ENCODE measurements at regions not wholly inside any gene's neighbourhood (a gene's known extent, or its start where the extent isn't known, plus 50 kb on each side); places are given as distances from the start of the nearest gene placed in this dataset.
"Not testable (repeated sequence)": the region's sequence is repeated elsewhere in the genome, so short reads cannot be mapped to it uniquely, and the experiment has no call there.

DNA sequence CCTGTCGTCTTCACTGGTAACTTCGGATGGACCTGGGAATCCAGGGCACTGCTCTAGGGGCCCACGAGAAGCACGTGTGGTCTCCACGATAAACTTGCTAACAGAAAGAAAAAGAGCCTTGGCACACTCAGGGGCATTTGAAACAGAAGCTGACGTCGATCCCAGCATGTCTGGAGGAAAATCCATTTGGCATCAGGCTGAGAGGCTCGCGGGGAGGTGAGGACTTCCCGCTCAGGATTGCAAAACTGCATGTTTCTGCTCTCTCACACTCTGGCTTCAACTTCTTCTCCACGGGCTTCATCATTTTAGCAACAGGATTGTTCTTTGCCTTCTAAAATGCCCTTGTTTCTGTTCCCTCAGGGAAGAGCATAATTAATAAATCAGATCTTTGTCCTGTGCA is 181.7 kb upstream of the COPS8 start:
- no peak for DNase-seq

DNA sequence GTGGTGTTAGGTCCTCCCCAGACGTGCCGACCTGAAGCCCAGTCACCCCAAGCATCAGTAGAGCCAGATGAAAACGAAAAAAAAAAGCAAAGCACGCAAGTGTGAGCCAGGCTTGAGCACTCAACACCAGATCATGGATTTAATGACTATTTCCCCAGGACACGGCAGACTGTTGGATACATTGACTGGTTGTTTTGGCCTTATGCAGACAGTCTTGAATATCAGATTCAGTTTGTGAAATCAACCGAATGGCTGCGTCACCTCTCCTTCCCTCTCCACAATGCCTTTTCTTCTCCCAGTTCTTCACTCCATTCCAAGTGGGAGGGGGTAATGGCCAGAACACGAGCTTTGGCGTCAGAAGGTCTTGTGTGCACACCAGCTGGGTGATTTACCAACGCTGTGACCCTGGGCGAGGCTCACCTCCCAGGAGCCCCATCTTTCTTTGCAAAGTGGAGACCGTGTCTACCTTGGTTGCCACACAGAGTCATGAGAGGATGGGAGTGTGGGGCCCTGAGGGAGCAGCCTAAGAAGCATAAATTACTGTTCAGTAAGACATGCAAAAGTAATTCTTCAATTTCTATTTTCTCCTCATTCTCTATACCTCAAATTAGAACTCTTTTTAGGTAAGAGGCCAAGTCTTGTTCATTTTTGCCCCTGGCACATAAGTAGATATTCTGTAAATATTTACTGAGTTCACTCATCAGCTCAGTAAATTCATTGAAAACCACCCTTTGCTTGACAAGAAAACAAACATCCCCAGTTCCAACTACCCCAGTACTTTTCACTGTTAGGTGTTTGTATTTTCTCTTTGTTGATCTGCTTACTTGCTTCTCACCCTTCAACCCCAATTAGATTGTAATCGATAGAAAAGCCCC is 181.1 kb upstream of the COPS8 start:
- DNase-seq, result no peak

DNA sequence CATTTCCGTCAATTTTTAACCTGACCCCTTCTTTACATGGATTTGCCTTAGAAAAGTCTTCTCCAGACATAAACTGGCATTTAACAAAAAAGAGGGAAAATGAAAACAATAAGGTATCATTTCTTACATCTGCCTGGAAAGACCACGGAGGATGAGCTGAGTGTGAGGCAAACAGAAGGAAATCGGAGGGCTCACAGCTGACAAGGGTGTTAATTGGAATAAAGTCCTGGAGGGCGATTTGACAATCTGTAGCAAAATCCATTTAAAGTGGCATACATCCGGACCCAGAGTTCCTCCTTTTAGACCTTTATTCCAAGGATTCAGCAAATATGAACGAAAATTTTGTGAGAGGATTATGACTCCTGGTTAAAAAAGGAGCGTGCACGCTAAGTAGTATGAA is 179.7 kb upstream of the COPS8 start:
- no peak for DNase-seq

DNA sequence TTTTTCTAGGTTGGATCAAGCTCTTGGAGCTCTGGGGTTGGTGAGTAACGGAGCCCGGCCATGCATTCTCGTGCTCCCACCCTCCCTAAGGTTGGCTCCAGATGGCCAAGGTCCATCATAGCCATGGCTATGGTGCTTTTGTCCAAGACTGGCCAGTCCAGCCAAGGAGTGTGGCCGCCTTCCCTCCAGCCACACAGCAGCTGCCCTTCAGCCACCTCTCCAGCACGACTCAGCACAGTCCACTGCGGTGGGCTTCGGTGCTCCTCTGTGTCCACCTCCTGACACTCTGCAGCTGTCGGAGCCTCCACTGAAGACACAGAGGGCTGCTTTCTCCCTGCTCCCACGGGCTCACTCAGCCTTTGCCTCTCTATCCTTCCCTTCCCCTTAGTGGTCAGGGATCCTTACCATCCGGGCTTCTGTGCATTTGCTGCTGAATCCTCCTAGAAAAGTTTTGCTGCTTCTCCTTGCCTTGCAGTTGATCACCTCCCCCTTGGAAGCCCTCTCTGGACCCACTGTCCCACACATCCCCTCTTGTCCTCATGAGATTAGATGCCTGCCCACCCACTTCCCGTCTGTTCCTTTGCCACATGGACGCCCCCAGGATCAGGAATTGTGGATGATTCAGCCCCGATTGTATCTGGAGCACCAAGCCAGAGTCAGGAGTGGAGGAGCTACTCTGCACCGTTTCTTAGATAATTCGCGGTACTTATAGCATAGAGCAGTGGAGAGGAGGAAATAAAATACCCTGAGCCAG is 177.1 kb upstream of the COPS8 start:
- no peak for DNase-seq

DNA sequence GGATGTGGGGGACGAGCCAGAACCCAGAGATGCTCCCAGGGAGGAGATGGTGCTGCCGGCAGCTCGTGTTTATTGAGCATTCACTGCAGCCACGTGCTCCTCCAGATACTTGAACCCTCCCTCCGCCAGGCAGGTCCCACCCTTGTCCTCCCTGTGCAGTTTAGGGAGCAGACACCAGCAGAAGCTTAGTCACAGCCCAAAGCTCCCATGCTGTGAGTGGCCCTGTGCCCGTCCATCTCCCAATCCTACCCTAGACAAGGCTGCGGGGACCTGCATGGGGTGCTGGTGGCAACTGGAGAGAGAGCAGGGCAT is 176.5 kb upstream of the COPS8 start:
- DNase-seq, result no peak

DNA sequence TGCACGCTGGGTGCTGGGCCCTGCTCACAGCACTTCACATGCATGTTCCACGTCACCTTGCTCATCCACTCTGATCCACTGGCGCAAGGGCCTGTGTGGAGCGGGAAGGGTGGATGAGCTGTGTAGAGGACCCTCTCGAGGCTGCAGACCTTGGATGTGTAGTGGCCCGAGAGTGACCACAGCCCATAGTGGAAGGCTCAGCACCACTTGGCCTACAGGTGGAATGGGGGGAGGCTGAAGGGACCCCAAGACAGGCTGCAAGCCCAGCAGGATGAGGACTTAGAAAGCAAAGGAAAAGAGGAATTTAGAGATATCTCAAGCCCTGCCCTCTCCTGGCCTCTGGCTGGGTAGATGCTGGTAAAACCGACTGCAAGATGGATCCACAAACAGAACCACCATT is 175.9 kb upstream of the COPS8 start:
- no peak for DNase-seq

DNA sequence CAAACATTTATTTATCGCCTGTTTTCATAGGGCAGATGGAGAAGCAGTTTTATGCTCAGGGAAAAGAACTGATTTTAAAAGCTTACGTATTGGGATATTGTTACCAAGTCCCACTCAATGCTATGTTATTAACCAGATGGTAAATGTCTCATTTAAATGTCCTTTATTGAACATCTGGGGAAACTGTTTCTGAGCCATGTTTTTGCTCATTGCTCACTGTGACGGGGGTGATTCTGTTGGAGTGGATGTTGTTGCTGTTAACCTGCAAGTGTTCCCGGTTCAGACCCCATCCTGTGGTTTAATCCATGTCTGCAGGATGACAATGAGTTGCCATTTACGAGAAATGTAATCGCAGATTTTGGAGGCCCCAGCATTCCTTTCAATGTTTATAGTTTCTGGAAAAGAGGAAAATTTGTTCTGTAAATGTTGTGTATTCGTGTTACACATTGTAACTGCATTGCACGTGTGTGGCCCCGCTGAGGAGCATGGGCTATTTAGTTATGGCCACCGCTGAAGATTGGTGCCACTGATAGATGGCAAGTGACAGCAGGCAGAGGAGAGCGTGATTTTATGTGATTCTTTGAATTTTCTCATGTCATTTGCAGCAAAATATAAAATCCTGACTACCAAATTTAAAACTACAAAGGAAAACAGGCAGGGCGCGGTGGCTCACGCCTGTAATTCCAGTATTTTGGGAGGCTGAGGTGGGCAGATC is 174.8 kb upstream of the COPS8 start:
- no peak for DNase-seq

DNA sequence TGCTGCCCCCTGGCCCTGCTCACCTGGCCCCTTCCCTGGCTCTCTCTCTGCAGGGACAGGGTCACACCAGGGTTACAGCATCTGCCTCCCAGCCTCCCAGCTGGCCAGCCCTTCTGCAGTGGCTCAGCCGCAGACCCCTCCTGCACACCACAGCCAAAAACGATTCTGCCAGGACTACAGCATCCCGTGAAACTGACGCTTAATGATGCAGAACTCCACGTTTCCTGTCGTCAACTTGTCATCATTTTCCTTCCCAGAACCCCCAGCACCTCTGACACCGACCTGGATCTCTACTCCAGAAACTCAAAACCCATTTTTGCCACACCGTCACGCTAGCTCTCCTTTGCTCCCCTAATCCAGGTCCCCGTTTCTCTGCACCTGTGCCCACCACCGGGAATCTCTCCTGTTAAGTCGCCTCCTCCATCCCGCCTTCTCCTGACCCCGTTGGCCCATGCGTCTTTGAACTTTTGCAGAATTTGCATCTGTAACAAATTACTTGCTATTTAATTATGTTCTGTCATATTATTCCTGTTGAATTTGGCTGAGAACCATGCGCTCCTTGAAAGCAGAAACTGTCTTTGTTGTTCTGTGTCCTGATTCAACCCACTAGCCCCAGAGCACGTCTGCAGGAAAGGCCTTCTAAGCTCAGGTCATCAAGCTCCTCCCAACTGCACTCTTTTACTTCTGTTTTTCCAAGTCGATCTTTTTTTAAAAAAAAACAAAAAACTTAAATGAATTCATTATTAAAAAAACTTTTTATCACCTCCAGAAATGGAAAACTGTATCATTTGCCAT is 173.2 kb upstream of the COPS8 start:
- DNase-seq, result no peak

DNA sequence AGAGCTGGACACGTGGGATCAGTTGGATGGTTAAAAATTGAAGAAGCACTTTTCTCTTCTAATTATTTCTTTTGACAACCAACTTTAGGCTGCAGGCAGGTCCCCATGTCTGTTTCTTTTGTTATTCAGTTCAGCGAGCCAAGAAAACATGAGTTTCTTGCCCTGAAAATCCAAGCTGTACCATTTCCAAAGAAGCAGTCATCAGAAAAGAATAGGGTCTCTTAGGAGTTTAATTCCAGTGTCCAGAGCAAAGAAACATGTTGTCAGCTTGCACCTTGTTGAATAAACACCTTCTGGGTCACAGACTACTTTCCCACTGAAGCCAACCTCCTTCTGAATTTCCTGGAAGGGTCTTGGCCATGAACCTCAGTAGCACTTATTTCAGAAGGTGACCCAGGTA is 170.5 kb upstream of the COPS8 start:
- DNase-seq, result no peak

DNA sequence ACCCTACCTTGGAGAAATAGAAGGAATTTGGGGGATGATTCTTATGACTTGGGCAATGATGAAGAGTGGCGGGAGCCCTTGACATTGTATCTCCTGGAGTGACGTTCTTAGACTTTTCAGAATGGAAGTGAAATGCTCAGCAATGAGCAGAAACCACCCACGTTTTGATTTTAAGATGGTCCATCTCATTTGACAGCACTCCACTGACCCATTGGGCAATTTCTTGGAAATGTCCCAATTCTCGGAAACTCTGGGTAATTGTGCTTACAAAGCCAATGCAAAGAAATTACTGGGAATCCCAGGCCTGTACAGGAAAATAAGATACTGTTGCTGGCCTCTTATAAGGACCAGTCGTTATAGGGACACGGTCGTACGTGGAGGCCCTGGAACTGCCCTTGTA is 170.0 kb upstream of the COPS8 start:
- no peak for DNase-seq

DNA sequence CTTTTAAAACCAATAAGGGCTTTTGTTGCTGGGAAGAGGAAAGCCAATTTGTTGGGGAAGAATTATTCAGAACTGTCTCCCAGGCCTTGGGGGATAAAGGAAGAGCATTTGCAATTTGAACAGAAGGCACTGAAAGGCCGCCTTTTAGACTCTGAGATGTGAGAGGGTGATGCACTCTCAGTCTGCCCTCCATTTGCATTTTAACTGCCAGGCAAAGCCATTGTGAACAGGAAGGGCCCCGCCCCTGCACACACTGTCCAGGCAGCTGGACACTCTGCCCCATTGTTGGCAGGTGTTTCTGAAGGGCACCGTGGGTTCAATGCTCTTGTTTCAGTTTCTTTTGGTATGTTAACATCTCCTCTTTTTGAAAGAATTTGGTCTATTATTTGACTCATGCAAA is 169.5 kb upstream of the COPS8 start:
- no peak for DNase-seq

DNA sequence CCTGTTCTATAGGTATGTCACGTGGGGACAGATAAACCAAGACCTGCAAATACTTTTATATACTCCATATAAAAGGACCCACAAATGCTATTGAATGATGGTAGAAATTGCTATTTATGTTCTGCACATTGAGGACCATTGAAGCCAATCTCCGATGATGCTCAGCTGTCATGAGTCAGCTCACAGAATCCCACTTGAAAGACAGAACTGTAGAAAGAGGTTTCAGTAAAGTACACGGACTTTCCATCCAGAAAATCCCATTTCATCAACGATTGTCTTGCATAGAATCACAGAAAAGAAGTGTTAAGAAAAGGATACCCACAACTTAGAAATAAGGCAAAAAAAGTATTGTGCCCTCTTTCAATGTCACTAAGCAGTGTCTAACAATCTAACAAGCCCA is 169.0 kb upstream of the COPS8 start:
- DNase-seq, result no peak

DNA sequence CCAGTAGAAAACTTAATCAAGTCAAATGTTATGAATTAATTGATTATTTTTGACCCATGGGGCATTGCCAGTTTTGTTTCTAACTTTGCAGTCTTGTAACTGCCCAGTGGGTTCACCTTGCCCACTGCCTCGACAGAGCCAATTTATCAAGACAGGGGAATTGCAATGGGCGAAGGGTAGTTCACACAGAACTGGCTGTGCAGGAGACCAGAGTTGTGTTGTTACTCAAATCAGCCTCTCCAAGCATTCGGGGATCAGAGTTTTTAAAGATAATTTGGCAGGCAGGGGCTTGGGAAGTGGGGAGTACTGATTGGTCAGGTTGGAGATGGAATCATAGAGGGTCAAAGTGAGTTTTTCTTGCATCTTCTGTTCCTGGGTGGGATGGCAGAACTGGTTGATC is 168.5 kb upstream of the COPS8 start:
- no peak for DNase-seq

DNA sequence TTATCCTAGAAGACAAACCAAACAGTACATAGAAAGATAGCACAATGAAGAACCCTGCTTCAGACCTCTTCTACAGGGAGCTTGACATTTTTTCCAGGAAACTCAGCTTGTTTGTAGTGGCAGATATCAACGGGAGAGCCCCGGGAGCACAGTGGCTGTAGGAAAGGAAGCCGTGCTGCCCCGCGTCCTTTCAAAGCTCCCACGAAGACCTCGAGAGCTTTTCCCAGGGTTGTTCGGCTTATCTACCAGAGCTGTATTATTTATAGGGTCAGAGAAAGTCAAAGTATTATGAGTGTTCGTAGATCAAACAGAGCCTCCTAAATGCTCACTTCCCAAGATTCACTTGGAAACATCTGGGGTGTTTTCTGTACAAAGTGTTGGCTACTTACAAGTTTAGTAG is 167.1 kb upstream of the COPS8 start:
- no peak for DNase-seq

DNA sequence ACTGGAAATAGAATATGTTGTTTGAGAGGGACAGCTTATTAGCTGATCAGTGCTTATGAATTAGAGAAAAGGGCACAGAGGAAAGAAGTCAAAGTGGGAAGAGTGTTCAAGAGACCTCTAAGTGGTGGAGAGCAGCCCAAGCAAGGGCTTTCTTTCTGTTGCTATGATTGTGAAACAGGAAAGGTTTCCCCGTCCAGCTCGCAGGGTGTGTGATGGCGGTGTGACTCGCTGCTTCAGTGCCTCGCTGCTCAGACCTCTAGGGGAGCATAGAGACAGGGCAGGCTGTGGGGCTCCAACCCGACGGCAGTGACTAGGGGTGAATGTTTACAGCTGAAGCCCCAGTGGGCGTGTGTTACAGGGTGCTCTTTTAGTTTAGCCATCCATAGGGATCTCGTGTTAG is 166.5 kb upstream of the COPS8 start:
- DNase-seq, result peak in 3 of 4 experiments; percentile 24 to 51 (median 35)

DNA sequence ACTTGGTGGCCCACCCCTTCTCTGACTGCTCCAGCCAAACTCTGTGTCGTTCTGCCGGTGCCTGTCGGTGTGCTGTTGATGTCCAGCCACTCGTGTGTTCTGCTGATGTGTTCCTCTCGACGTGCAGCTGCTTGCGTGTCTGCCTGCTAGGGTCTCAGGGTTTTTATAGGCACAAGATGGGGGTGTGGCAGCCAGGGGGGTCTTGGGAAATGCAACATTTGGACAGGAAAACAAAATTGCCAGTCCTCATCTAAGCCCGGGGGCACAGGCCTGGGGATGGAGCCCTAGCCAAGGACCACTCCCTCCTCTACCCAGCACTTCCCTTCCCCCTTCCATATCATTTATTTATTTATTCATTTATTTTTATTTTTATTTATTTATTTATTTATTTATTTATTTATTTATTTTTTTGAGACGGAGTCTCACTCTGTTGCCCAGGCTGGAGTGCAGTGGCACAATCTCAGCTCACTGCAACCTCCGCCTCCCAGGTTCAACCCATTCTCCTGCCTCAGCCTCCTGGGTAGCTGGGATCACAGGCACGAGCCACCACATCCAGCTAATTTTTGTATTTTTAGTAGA is 165.8 kb upstream of the COPS8 start:
- not testable (repeated sequence) for DNase-seq

DNA sequence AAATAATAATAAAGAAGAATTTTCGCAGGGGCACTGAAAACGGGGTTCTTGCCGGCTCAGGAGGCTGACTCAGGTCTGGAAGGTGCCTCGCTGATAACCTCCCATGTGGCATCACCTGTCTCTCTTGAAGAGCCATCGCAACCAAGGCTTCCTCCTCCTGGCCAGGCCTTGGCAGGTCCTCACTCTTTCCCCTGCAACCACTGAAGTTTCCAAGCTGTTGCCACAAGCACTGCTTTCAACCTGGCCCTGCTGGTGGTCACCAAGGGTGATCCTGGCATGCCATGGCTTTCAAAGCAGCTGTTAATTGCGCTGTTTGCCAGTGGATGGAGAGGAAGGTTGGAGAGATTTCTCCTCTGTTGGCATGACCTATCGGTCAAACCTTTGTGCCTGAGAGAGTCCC is 163.6 kb upstream of the COPS8 start:
- DNase-seq, result no peak

DNA sequence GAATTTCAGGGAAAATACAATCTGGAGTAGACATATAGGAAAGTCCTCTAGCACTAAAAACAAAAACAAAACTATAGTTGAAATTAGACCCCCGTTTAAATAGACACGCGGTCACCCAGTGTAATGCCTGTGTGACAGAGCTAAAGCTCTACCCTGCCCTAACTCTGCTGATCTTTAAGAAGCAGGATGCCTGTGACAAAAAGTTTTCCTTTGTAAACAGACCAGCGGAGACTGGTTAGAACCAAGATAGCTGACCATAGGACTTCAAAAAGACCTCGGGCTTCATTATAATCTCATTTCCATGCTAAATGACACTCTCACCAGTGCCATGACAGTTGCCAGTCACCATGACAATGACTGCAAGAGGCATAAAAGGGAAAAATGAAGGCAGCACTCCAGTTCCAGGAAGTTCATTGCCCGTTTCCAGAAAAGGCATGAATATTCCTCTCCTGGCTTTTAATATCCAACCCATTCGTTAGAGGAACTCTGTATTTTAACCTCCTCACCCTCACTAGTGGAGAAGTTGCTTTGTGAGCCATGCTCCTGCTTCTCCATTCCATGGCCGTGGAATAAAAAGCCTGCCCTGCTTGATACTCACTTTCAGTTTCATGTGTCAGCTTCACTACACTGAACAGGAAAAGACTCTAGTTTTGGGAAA is 157.2 kb upstream of the COPS8 start:
- DNase-seq, result peak; percentile 55 to 72 (median 63)

DNA sequence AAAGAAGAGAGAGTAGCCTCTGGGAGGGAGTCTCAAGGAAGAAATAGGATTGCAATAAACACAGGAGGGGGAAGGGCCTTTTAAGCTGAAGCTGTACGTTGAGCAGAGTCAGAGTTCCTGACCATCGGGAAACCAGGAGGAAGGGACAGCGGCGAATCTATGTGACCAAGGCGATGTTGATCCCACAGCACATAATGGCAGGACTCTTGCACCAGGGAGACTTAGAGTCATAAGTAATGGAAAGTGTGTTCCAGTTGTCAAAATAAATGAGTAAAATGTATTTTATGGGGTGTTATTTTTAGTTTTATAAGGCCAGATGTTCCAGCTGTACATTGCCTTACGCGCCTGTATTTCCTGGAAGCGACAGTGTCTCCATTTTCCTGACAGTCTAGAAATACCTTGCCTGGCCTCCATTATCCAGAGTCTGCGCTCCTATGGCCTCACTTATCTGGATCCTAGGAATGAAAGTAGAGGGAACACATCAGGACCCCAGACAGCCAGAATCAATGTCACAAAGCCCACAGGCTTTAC is 152.8 kb upstream of the COPS8 start:
- DNase-seq, result no peak

DNA sequence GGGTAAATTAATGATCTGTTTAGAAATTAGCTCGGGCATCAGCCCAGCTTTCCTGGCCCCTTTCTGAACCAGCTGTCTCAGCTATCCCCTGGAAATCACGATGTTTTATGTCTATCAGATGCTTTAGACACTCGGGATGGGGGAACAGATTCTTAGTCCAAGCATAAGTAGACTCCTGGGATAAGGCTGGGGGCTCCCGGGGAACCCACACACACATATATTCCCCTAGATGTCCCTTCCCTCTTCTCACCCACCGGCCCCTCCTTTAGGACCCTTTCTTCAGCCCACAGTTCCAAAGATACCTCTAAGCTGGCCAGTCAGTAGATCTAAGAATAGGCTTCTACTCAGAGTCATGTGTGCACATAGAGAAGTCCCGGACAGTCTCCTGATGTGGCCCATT is 151.5 kb upstream of the COPS8 start:
- no peak for DNase-seq

DNA sequence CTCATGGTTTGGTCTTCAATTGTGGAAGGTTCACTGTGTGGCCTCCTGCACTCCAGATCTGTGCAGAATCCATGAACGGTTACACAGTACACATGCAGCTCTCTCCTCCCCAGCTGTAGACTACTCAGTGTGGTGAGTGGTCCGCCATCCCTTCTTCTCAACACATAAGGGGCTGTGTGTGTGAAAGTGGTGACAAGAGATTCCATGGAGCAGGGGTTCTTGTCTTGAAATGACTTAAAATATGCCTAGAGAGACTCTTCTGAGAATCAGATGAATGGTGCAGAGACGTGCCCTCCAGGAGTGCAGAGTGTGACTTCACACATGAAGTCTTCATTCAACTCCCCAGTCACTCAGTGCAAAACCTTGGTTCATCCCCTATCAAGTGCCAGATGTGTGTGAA is 151.0 kb upstream of the COPS8 start:
- DNase-seq, result no peak

DNA sequence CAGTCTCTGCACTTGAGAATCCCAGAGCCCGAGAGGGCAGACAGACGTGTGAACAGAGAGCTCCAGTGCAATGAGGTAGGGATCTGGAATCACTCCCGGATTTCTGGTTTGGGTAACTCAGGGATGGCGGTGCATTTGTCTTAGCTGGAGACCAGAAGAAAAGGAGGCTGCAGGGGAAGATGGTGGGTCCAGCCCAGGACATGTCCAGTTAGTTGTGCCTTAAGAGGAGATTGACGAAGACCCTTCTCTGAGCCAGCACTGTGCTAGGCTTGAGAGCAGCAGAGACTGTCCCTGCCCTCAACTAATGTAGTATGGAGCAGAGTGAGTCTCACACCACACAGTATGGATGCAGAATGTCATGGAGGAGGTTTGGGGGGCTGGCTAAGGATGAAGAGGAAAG is 150.6 kb upstream of the COPS8 start:
- DNase-seq, result no peak
